HEK293T (cell line): ENCODE measurements at regions not wholly inside any gene's neighbourhood (a gene's known extent, or its start where the extent isn't known, plus 50 kb on each side); places are given as distances from the start of the nearest gene placed in this dataset.

ENCODE experiments used
- CTCF ChIA-PET: fragments of 350-600 bp; formaldehyde crosslinking; extraction: SDS; loops from one replicate; lab custom pipeline; 2021; ENCODE audit warnings: antibody characterized with exemption, inconsistent platforms; lab: Yijun Ruan, JAX
- POLR2A ChIA-PET: fragments of 350-600 bp; formaldehyde crosslinking; extraction: SDS; loops from one replicate; lab custom pipeline; 2020; ENCODE audit warnings: antibody characterized with exemption, inconsistent platforms; lab: Yijun Ruan, JAX
- DNase-seq: peaks from one replicate; pipeline ENCODE4 v3.0.0; 2012; ENCODE audit warnings: mixed read lengths; ENCODE audit errors: extremely low spot score
- ARNT ChIP-seq: fragments of 450-650 bp; IDR thresholded peaks from 2 replicates; pipeline ENCODE4 v1.6.1; 2017; ENCODE audit warnings: mild to moderate bottlenecking
- BHLHE40 ChIP-seq: fragments of 450-650 bp; IDR thresholded peaks from 2 replicates; pipeline ENCODE4 v1.6.1; 2016; ENCODE audit warnings: mild to moderate bottlenecking, moderate library complexity, borderline replicate concordance
- CTBP1 ChIP-seq: fragments of 450-650 bp; IDR thresholded peaks from 2 replicates; pipeline ENCODE4 v1.6.1; 2016; ENCODE audit warnings: borderline replicate concordance
- ELF4 ChIP-seq: fragments of 450-650 bp; IDR thresholded peaks from 2 replicates; pipeline ENCODE4 v1.6.1; 2017; ENCODE audit warnings: antibody characterized with exemption
- FOXA1 ChIP-seq: fragments of 450-650 bp; IDR thresholded peaks from 2 replicates; pipeline ENCODE4 v1.6.1; 2016; ENCODE audit warnings: mild to moderate bottlenecking
- FOXK2 ChIP-seq: fragments of 450-650 bp; IDR thresholded peaks from 2 replicates; pipeline ENCODE4 v1.6.1; 2016; ENCODE audit warnings: mild to moderate bottlenecking
- FOXM1 ChIP-seq: fragments of 450-650 bp; IDR thresholded peaks from 2 replicates; pipeline ENCODE4 v1.6.1; 2017; ENCODE audit warnings: mild to moderate bottlenecking, borderline replicate concordance
- HDGF ChIP-seq: fragments of 450-650 bp; IDR thresholded peaks from 2 replicates; pipeline ENCODE4 v1.6.1; 2017; ENCODE audit warnings: antibody characterized with exemption, borderline replicate concordance
- L3MBTL2 ChIP-seq: fragments of 450-650 bp; conservative IDR thresholded peaks from 2 replicates; pipeline ENCODE4 v1.6.1; 2016; ENCODE audit warnings: mild to moderate bottlenecking
- LEF1 ChIP-seq: fragments of 450-650 bp; IDR thresholded peaks from 2 replicates; pipeline ENCODE4 v1.6.1; 2017; ENCODE audit warnings: mild to moderate bottlenecking, borderline replicate concordance
- NFRKB ChIP-seq: fragments of 450-650 bp; IDR thresholded peaks from 2 replicates; pipeline ENCODE4 v1.6.1; 2016; ENCODE audit warnings: mild to moderate bottlenecking, moderate library complexity
- SP1 ChIP-seq: fragments of 450-650 bp; IDR thresholded peaks from 2 replicates; pipeline ENCODE4 v1.6.1; 2017
- SUZ12 ChIP-seq: fragments of 450-650 bp; IDR thresholded peaks from 2 replicates; pipeline ENCODE4 v1.6.1; 2016; ENCODE audit warnings: mild to moderate bottlenecking
- TARDBP ChIP-seq: fragments of 450-650 bp; IDR thresholded peaks from 2 replicates; pipeline ENCODE4 v1.6.1; 2016
- ZNF384 ChIP-seq: fragments of 450-650 bp; IDR thresholded peaks from 2 replicates; pipeline ENCODE4 v1.6.1; 2016
- TF ChIP-seq, protein P1 (sequence below): fragments of 450-650 bp; IDR thresholded peaks from 2 replicates; pipeline ENCODE4 v1.6.1; 2016

DNA sequence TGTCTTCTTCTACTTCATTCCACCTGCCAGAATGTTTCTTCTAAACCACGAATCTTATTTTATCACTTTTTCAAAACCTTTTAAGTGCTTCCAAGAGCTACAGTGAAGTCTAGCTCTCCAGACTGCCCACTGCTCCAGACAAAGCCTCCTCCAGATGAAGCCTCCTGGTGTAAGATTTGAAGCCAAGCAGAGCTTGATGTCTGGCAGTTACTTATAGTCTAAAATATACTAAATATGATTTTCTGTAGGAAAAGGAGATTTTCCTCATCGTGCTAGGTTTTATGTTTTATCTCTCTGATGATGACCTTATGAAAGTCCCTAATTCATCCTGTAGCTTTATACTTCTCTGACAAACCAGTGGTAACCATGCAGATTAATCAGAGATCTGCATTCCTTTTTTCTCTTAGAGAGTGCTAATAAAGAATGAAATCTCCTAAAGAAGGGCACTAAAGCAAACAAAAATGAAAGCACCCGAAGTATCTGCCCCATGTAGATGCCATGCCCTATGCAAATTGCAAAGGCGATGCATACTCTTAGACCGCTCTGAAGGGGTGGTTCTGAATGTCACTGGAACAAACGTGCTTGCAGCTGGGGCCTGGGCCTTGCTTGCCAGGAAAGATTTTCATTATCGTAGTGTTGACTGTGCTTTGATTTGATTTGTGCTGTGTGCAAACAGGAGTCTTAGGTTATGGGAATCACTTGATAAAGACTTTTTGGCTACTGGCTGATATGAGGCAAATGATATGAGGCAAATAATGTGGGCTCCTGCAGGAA lies 314.2 kb downstream of the PID1 start:
- no peak for DNase-seq
- TF ChIP-seq L3MBTL2 (no peak), FOXA1 (no peak), ELF4 (no peak), SP1 (no peak), SUZ12 (no peak), FOXM1 (no peak), CTBP1 (no peak), TARDBP (no peak), FOXK2 (no peak), LEF1 (no peak), HDGF (no peak), ARNT (no peak)
- TF ChIP-seq, protein P1, sequence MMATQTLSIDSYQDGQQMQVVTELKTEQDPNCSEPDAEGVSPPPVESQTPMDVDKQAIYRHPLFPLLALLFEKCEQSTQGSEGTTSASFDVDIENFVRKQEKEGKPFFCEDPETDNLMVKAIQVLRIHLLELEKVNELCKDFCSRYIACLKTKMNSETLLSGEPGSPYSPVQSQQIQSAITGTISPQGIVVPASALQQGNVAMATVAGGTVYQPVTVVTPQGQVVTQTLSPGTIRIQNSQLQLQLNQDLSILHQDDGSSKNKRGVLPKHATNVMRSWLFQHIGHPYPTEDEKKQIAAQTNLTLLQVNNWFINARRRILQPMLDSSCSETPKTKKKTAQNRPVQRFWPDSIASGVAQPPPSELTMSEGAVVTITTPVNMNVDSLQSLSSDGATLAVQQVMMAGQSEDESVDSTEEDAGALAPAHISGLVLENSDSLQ, result no peak
- POLR2A ChIA-PET, result no interaction called here
- CTCF ChIA-PET, result no interaction called here

DNA sequence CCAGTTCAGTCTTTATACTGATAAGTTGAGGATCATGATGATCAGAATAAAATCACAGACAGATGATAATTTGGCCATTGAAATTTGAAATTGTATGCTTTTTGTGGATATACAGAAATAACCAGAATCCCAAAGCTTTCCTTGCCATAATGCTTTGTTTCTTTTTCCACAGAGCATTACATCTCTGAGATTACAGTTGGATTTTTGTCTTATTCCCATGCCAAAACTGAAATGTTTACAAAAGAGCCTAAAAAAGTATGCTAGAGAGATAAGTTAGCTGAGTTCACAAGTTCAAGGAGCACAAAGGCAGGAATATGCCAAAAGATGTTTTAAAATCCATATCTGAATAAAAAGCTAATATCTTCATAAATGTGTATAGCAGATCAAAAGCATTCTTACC lies 321.3 kb downstream of the PID1 start:
- TF ChIP-seq, protein P1, result no peak
- TF ChIP-seq FOXK2, result no peak
- no peak for TF ChIP-seq FOXM1
- no peak for TF ChIP-seq HDGF
- no peak for TF ChIP-seq L3MBTL2
- no peak for TF ChIP-seq TARDBP
- TF ChIP-seq SUZ12, result no peak
- TF ChIP-seq ARNT, result no peak
- no peak for TF ChIP-seq LEF1
- TF ChIP-seq ELF4, result no peak
- no peak for TF ChIP-seq SP1
- no peak for TF ChIP-seq CTBP1
- no peak for TF ChIP-seq BHLHE40
- CTCF ChIA-PET, result no interaction called here
- POLR2A ChIA-PET, result no interaction called here
- DNase-seq, result no peak

DNA sequence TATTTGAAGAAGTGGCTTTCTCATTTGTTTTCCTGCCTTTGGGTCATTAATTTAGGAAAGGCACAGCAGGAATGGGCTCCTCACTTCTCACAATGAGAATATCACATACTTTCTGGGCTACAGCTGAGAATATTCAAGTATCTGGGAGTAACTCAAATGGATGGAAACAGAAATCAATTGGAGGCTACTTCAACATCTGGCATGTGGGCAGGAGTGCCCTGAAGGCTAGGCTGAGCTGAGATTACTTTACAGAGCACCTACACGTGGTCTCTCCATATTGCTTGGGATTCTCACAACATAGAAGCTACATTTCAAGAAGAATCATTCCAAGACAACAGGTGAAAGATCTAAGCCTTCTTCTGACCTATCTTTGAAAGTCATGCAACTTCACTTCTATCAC lies 325.4 kb downstream of the PID1 start:
- ChIA-PET CTCF (no interaction called here), POLR2A (no interaction called here)
- DNase-seq, result no peak
- no peak for TF ChIP-seq FOXK2
- no peak for TF ChIP-seq NFRKB
- TF ChIP-seq ZNF384, result no peak
- TF ChIP-seq, protein P1, result no peak
- no peak for TF ChIP-seq L3MBTL2
- TF ChIP-seq FOXA1, result no peak
- no peak for TF ChIP-seq BHLHE40
- TF ChIP-seq SP1, result no peak
- TF ChIP-seq SUZ12, result no peak
- no peak for TF ChIP-seq CTBP1
- TF ChIP-seq FOXM1, result no peak
- no peak for TF ChIP-seq ARNT

DNA sequence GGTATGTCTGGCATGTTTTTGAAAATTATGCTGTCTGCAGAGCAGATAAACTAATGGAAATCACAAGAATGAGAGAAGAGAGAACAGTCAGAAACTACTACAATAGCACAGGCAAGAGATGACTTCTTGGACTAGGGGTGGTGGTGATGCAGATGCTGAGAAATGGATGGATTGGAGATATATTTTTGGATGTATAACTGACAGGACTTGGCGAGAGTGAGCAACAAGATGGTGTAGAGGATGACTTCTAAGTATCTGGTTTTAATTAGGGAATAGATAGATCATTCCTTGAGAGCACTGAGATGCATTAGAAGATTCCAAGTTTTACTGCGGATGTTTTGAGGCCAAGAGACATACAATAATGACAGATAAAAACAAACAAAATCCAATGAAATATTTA lies 328.2 kb downstream of the PID1 start:
- TF ChIP-seq SP1 (no peak), FOXA1 (no peak), ZNF384 (no peak), L3MBTL2 (no peak), FOXK2 (no peak), CTBP1 (no peak), ELF4 (no peak), FOXM1 (no peak), BHLHE40 (no peak), ARNT (no peak), SUZ12 (no peak), HDGF (no peak), LEF1 (no peak), NFRKB (no peak), TARDBP (no peak)
- TF ChIP-seq, protein P1, result no peak
- ChIA-PET POLR2A (no interaction called here), CTCF (no interaction called here)
- DNase-seq, result no peak

DNA sequence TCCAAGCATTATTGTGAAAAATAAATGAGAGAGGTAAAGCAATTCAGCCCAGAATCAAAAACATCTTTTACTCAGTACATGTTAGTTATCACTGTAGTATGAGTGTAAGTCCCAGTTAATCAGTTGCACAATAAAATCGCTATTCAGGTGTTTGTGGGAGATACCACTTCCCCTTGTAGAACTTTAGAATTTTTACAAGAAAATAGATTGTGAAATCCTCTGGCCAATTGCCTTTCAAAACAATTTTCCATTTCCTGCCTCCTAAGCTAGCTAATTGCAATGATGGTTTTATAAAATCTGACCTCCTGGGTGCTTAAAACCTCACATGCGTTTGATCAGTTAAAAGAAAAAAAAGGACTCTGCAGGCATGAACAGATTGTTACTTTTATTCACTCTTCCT lies 332.5 kb downstream of the PID1 start:
- CTCF ChIA-PET, result no interaction called here
- POLR2A ChIA-PET, result no interaction called here
- DNase-seq, result no peak
- TF ChIP-seq ELF4, result no peak
- TF ChIP-seq FOXM1, result no peak
- no peak for TF ChIP-seq FOXA1
- no peak for TF ChIP-seq BHLHE40
- no peak for TF ChIP-seq ARNT
- no peak for TF ChIP-seq L3MBTL2
- TF ChIP-seq FOXK2, result no peak
- no peak for TF ChIP-seq SUZ12
- TF ChIP-seq HDGF, result no peak
- TF ChIP-seq LEF1, result no peak
- no peak for TF ChIP-seq NFRKB
- TF ChIP-seq CTBP1, result no peak
- TF ChIP-seq ZNF384, result no peak
- TF ChIP-seq, protein P1, result no peak
- no peak for TF ChIP-seq SP1
- TF ChIP-seq TARDBP, result no peak
